ENCODE measurements at regions not wholly inside any gene's neighbourhood (a gene's known extent, or its start where the extent isn't known, plus 50 kb on each side); places are given as distances from the start of the nearest gene placed in this dataset.

- Histone ChIP-seq H3K4me2 (replicated peaks; ENCODE audit: extremely low read depth, low read length, poor library complexity, severe bottlenecking) (no peak overlapping the region), H3K4me3 (replicated peaks in 1 of 3; ENCODE audit: low read depth in 2 of 3, low read length in 3 of 3) (no peak overlapping the region), H4K20me1 (ENCODE audit: insufficient read depth, low read length) (no peaks in the 10 kb centered on the region), H3K9me3 (replicated peaks in 1 of 2; ENCODE audit: control insufficient read depth in 1 of 2, insufficient read depth in 1 of 2, low read length in 2 of 2) (peaks cover 0 to 8% of the 10 kb centered on the region in 2 donors), H3K36me3 (replicated peaks in 1 of 2; ENCODE audit: control insufficient read depth in 1 of 2, insufficient read depth in 2 of 2, low read length in 2 of 2) (no peaks in the 10 kb centered on the region), H3K9ac (ENCODE audit: insufficient read depth, low read length, poor library complexity, severe bottlenecking) (no peak overlapping the region), H3K79me2 (ENCODE audit: insufficient read depth, low read length) (no peaks in the 10 kb centered on the region), H2AFZ (ENCODE audit: insufficient read depth, low read depth, low read length, poor library complexity, severe bottlenecking) (no peak overlapping the region), H3K27ac (ENCODE audit: low read depth in 1 of 2, low read length in 2 of 2) (no peak overlapping the region), H3K27me3 (ENCODE audit: control insufficient read depth in 2 of 2, insufficient read depth in 2 of 2, low read length in 2 of 2) (no peaks in the 10 kb centered on the region), H3K4me1 (ENCODE audit: control insufficient read depth in 1 of 2, insufficient read depth in 2 of 2, low read length in 2 of 2) (no peaks in the 10 kb centered on the region)
- Mint-ChIP-seq H3K4me1 (no peaks in the 10 kb centered on the region), H3K36me3 (no peaks in the 10 kb centered on the region), H3K4me3 (no peak overlapping the region), H3K9me3 (peaks cover 0 to 11% (median 0%) of the 10 kb centered on the region in 7 donors), H3K27me3 (ENCODE audit: low read depth in 3 of 3) (no peaks in the 10 kb centered on the region), H3K27ac (no peak overlapping the region)
- no peak for DNase-seq
- TF ChIP-seq CTCF (IDR thresholded peaks at IDR 0.05) = no peak
- intact Hi-C loops (cut with micrococcal nuclease) = no loop called here
- whole genome bisulfite sequencing (ENCODE audit: insufficient coverage) = 100% methylated on average over 2 of the region's 4 CpGs
Observed at GRCh38 chr18:52046842-52047241, 293.2 kb upstream of the DCC start.

- H3K9ac ChIP-seq (ENCODE audit: insufficient read depth, low read length, poor library complexity, severe bottlenecking) = no peak overlapping the region
- H3K79me2 ChIP-seq (ENCODE audit: insufficient read depth, low read length) = no peaks in the 10 kb centered on the region
- no peaks in the 10 kb centered on the region for H4K20me1 ChIP-seq (ENCODE audit: insufficient read depth, low read length)
- H3K4me1 ChIP-seq (ENCODE audit: control insufficient read depth in 1 of 2, insufficient read depth in 2 of 2, low read length in 2 of 2) = no peaks in the 10 kb centered on the region
- peaks cover 5 to 11% of the 10 kb centered on the region in 2 donors for H3K9me3 ChIP-seq (replicated peaks in 1 of 2; ENCODE audit: control insufficient read depth in 1 of 2, insufficient read depth in 1 of 2, low read length in 2 of 2)
- H3K36me3 ChIP-seq (replicated peaks in 1 of 2; ENCODE audit: control insufficient read depth in 1 of 2, insufficient read depth in 2 of 2, low read length in 2 of 2) = no peaks in the 10 kb centered on the region
- no peak overlapping the region for H3K4me2 ChIP-seq (replicated peaks; ENCODE audit: extremely low read depth, low read length, poor library complexity, severe bottlenecking)
- Mint-ChIP-seq H3K9me3 (peaks cover 2 to 6% (median 3%) of the 10 kb centered on the region in 7 donors), H3K4me1 (no peaks in the 10 kb centered on the region), H3K27me3 (ENCODE audit: low read depth in 3 of 3) (no peaks in the 10 kb centered on the region), H3K36me3 (no peaks in the 10 kb centered on the region), H3K27ac (no peak overlapping the region), H3K4me3 (no peak overlapping the region)
- H3K27ac ChIP-seq (ENCODE audit: low read depth in 1 of 2, low read length in 2 of 2) = no peak overlapping the region
- no peaks in the 10 kb centered on the region for H3K27me3 ChIP-seq (ENCODE audit: control insufficient read depth in 2 of 2, insufficient read depth in 2 of 2, low read length in 2 of 2)
- no peak for TF ChIP-seq CTCF (IDR thresholded peaks at IDR 0.05)
- DNase-seq = no peak
- H2AFZ ChIP-seq (ENCODE audit: insufficient read depth, low read depth, low read length, poor library complexity, severe bottlenecking) = no peak overlapping the region
- no peak overlapping the region for H3K4me3 ChIP-seq (replicated peaks in 1 of 3; ENCODE audit: low read depth in 2 of 3, low read length in 3 of 3)
- intact Hi-C loops (cut with micrococcal nuclease) = no loop called here
Observed at GRCh38 chr18:52054324-52054723, 285.7 kb upstream of the DCC start.

All from CD14-positive monocyte (primary cell).